ENCODE measurements at regions not wholly inside any gene's neighbourhood (a gene's known extent, or its start where the extent isn't known, plus 50 kb on each side); places are given as distances from the start of the nearest gene placed in this dataset.

DNA sequence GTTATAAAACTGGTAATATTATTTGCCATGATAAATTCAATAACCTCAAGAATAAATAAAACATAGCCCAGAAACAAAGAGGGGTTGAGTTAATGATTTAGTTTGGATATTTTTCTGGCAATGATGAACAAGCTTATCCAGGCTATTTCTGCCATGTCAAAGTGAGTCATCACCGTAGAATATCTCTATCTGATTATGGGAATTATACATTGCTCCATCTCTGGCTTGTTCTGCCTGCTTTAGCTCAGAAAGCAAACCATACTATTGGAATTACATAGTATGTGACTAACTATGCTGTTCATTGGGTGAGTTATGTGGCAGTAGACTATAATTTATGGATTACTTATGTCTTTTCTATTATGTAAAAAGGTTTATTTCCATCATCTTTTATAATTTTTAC lies 680.1 kb upstream of the AADAT start:
- H3K27ac ChIP-seq (replicated peaks), result no peak overlapping the region
- H3K4me3 ChIP-seq (replicated peaks; ENCODE audit: insufficient read depth, low read length), result no peak overlapping the region
- TF ChIP-seq GABPA (IDR thresholded peaks at IDR 0.05; ENCODE audit: low read depth), result no peak
- TF ChIP-seq POLR2AphosphoS5 (IDR thresholded peaks at IDR 0.05; ENCODE audit: low read depth), result no peak
- TF ChIP-seq REST (IDR thresholded peaks at IDR 0.05; ENCODE audit: insufficient replicate concordance, low read depth), result no peak
- no peak for TF ChIP-seq CTCF (IDR thresholded peaks at IDR 0.05; ENCODE audit: insufficient read depth, low read length)
- TF ChIP-seq SPI1 (IDR thresholded peaks at IDR 0.05; ENCODE audit: borderline replicate concordance, low read depth), result no peak
- no peaks in the 10 kb centered on the region for H3K27me3 ChIP-seq (ENCODE audit: insufficient read depth, poor library complexity, severe bottlenecking)
- no peak for DNase-seq (ENCODE audit: low read depth in 1 of 2, low spot score in 1 of 2)

- Histone ChIP-seq H3K27me3 (ENCODE audit: insufficient read depth, poor library complexity, severe bottlenecking) (no peaks in the 10 kb centered on the region), H3K4me3 (replicated peaks; ENCODE audit: insufficient read depth, low read length) (no peak overlapping the region), H3K27ac (replicated peaks) (no peak overlapping the region)
- TF ChIP-seq CTCF (IDR thresholded peaks at IDR 0.05; ENCODE audit: insufficient read depth, low read length) (no peak), GABPA (IDR thresholded peaks at IDR 0.05; ENCODE audit: low read depth) (no peak), POLR2AphosphoS5 (IDR thresholded peaks at IDR 0.05; ENCODE audit: low read depth) (no peak), REST (IDR thresholded peaks at IDR 0.05; ENCODE audit: insufficient replicate concordance, low read depth) (no peak), SPI1 (IDR thresholded peaks at IDR 0.05; ENCODE audit: borderline replicate concordance, low read depth) (no peak)
- DNase-seq (ENCODE audit: low read depth in 1 of 2, low spot score in 1 of 2), result no peak
Measured at GRCh38 chr4:170758988-170759387, 669.2 kb upstream of the AADAT start.

DNA sequence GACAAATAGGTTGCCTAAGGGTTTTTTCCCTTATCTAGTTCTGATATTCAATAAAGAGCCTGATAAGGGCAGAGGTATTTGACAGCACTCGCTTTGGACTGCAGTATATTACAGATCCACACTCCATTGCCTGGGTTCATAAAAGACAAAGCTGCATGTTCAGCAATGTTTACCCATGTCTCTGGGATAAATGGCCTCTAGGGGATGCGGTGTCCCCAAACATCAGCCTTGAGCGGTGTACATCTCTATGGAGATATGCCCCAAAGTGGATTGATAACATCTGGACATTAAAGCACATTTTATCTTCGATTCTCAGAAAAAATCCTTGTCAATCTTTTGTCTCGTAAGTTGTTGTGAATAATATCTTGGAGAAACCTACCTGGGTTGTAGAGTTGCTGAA lies 660.8 kb upstream of the AADAT start:
- Histone ChIP-seq H3K27me3 (ENCODE audit: insufficient read depth, poor library complexity, severe bottlenecking) (no peaks in the 10 kb centered on the region), H3K27ac (replicated peaks) (no peak overlapping the region), H3K4me3 (replicated peaks; ENCODE audit: insufficient read depth, low read length) (no peak overlapping the region)
- no peak for DNase-seq (ENCODE audit: low read depth in 1 of 2, low spot score in 1 of 2)
- TF ChIP-seq CTCF (IDR thresholded peaks at IDR 0.05; ENCODE audit: insufficient read depth, low read length) (no peak), POLR2AphosphoS5 (IDR thresholded peaks at IDR 0.05; ENCODE audit: low read depth) (no peak), SPI1 (IDR thresholded peaks at IDR 0.05; ENCODE audit: borderline replicate concordance, low read depth) (no peak), GABPA (IDR thresholded peaks at IDR 0.05; ENCODE audit: low read depth) (no peak), REST (IDR thresholded peaks at IDR 0.05; ENCODE audit: insufficient replicate concordance, low read depth) (no peak)

All from HL-60 (cell line).